Trophoblast cell (in vitro differentiated cells and primary cell): ENCODE measurements at regions not wholly inside any gene's neighbourhood (a gene's known extent, or its start where the extent isn't known, plus 50 kb on each side); places are given as distances from the start of the nearest gene placed in this dataset.

Experiments used
- DNase-seq, 2 donors: peaks; one replicate each; pipeline ENCODE4 v3.0.0-alpha.2; 2016
- H2AFZ ChIP-seq: 2 replicates; pipeline ENCODE4 v1.6.1; 2013; ENCODE audit warnings: low read length, moderate library complexity, mild to moderate bottlenecking; ENCODE audit not compliant: insufficient read depth, poor library complexity
- H2AK5ac ChIP-seq: 2 replicates; pipeline ENCODE4 v1.6.1; 2013; ENCODE audit warnings: mild to moderate bottlenecking, low read length
- H2BK120ac ChIP-seq: 2 replicates; pipeline ENCODE4 v1.6.1; 2013; ENCODE audit warnings: low read length, mild to moderate bottlenecking, moderate library complexity; ENCODE audit not compliant: insufficient read depth, poor library complexity
- H2BK12ac ChIP-seq: 2 replicates; pipeline ENCODE4 v1.6.1; 2013; ENCODE audit warnings: mild to moderate bottlenecking, low read length, moderate library complexity
- H2BK5ac ChIP-seq: 2 replicates; pipeline ENCODE4 v1.6.1; 2013; ENCODE audit warnings: low read length, low read depth, moderate library complexity, mild to moderate bottlenecking; ENCODE audit not compliant: poor library complexity
- H3K14ac ChIP-seq: 2 replicates; pipeline ENCODE4 v1.6.1; 2013; ENCODE audit warnings: mild to moderate bottlenecking, low read length
- H3K18ac ChIP-seq: 2 replicates; pipeline ENCODE4 v1.6.1; 2013; ENCODE audit warnings: mild to moderate bottlenecking, low read length
- H3K23ac ChIP-seq: 2 replicates; pipeline ENCODE4 v1.6.1; 2013; ENCODE audit warnings: low read length
- H3K27ac ChIP-seq: 2 replicates; pipeline ENCODE4 v1.5.1; 2013; ENCODE audit warnings: low read depth, mild to moderate bottlenecking, inconsistent platforms, low read length, moderate library complexity
- H3K27me3 ChIP-seq: 2 replicates; pipeline ENCODE4 v1.6.1; 2013; ENCODE audit warnings: inconsistent platforms, mild to moderate bottlenecking, low read length, moderate library complexity; ENCODE audit not compliant: insufficient read depth
- H3K36me3 ChIP-seq, 2 experiments: 1 replicate in 1 of 2; 2 replicates in 1 of 2; pipeline ENCODE4 v1.6.1; 2013; ENCODE audit warnings: low read length in 2 of 2, mild to moderate bottlenecking in 2 of 2, moderate library complexity in 1 of 2; ENCODE audit not compliant: insufficient read depth in 2 of 2, control insufficient read depth in 1 of 2
- H3K4ac ChIP-seq: 2 replicates; pipeline ENCODE4 v1.6.1; 2013; ENCODE audit warnings: low read depth, mild to moderate bottlenecking, low read length, moderate library complexity
- H3K4me1 ChIP-seq, 2 experiments: 1 replicate in 1 of 2; 2 replicates in 1 of 2; pipeline ENCODE4 v1.6.1; 2013; ENCODE audit warnings: low read length in 2 of 2, mild to moderate bottlenecking in 2 of 2, moderate library complexity in 1 of 2; ENCODE audit not compliant: insufficient read depth in 2 of 2, control insufficient read depth in 1 of 2
- H3K4me2 ChIP-seq: 2 replicates; pipeline ENCODE4 v1.6.1; 2013; ENCODE audit warnings: inconsistent platforms, mild to moderate bottlenecking, low read length, moderate library complexity
- H3K4me3 ChIP-seq: 2 replicates; pipeline ENCODE4 v1.5.1; 2013; ENCODE audit warnings: mild to moderate bottlenecking, low read depth, low read length, inconsistent platforms
- H3K79me1 ChIP-seq: one replicate; pipeline ENCODE4 v1.6.1; 2013; ENCODE audit warnings: low read length
- H3K79me2 ChIP-seq: 2 replicates; pipeline ENCODE4 v1.6.1; 2013; ENCODE audit warnings: low read length, mild to moderate bottlenecking; ENCODE audit not compliant: control insufficient read depth, insufficient read depth, poor library complexity
- H3K9ac ChIP-seq: 2 replicates; pipeline ENCODE4 v1.6.1; 2013; ENCODE audit warnings: mild to moderate bottlenecking, low read length
- H3K9me3 ChIP-seq: 2 replicates; pipeline ENCODE4 v1.6.1; 2013; ENCODE audit warnings: low read depth, mild to moderate bottlenecking, control low read depth, inconsistent platforms, low read length; ENCODE audit not compliant: insufficient read depth
- H4K12ac ChIP-seq: 2 replicates; pipeline ENCODE4 v1.6.1; 2013; ENCODE audit warnings: low read depth, mild to moderate bottlenecking, low read length, moderate library complexity
- H4K8ac ChIP-seq: 2 replicates; pipeline ENCODE4 v1.6.1; 2013; ENCODE audit warnings: low read depth, mild to moderate bottlenecking, low read length, moderate library complexity
- H4K91ac ChIP-seq: one replicate; pipeline ENCODE4 v1.6.1; 2013; ENCODE audit warnings: low read depth, mild to moderate bottlenecking, low read length, moderate library complexity
- WGBS: extraction: QIAGEN DNeasy Blood & Tissue Kit; methylation state at CpG from one replicate; pipeline ENCODE4 v1.1.7; 2013; ENCODE audit warnings: missing lambda C conversion rate; ENCODE audit not compliant: insufficient read length, insufficient coverage; ENCODE audit errors: extremely low coverage; 5-methylcytosine and 5-hydroxymethylcytosine counted together

GRCh38 chr1:2885001-2885400, 83.5 kb upstream of the TTC34 start:
- Histone ChIP-seq H3K27ac (no peak overlapping the region), H2BK5ac (no peak overlapping the region), H4K8ac (no peak overlapping the region), H3K4ac (no peak overlapping the region), H2BK120ac (no peak overlapping the region), H3K9ac (no peak overlapping the region), H3K36me3 (no peaks in the 10 kb centered on the region), H3K9me3 (peaks cover 37% of the 10 kb centered on the region), H3K14ac (no peak overlapping the region), H3K4me3 (no peak overlapping the region), H2AK5ac (no peak overlapping the region), H3K4me1 (no peaks in the 10 kb centered on the region), H3K23ac (no peak overlapping the region), H2AFZ (no peak overlapping the region), H4K91ac (no peak overlapping the region), H3K79me2 (no peaks in the 10 kb centered on the region), H4K12ac (no peak overlapping the region), H2BK12ac (no peak overlapping the region), H3K4me2 (no peak overlapping the region), H3K18ac (no peak overlapping the region), H3K27me3 (no peaks in the 10 kb centered on the region), H3K79me1 (no peaks in the 10 kb centered on the region)
- no CpG with 5 or more reads among the region's 16 CpGs for WGBS
- no peak for DNase-seq

DNA sequence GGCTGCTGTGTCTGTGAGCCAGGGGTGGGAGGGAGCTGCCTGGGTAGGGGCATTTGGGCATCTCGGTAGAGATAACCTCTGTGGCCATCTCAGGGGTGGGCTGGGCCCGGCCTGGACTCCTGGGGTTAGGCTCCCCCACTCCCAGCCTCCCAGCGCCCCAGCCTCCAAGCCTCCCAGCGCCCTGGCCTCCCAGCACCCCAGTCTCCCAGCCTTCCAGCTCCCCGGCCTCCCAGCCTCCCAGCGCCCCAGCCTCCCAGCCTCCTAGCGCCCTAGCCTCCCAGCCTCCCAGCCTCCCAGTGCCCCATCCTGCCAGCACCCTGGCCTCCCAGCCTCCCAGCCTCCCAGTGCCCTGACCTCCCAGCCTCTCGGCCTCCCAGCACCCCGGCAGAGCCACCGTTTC, 85.1 kb upstream of the TTC34 start:
- WGBS: no CpG with 5 or more reads among the region's 10 CpGs
- Histone ChIP-seq H3K4me2 (no peak overlapping the region), H2BK12ac (no peak overlapping the region), H3K4me1 (no peaks in the 10 kb centered on the region), H3K9ac (no peak overlapping the region), H3K36me3 (no peaks in the 10 kb centered on the region), H3K79me1 (no peaks in the 10 kb centered on the region), H3K27me3 (no peaks in the 10 kb centered on the region), H2BK120ac (no peak overlapping the region), H2AFZ (no peak overlapping the region), H4K91ac (no peak overlapping the region), H3K23ac (no peak overlapping the region), H4K8ac (no peak overlapping the region), H3K4me3 (no peak overlapping the region), H3K18ac (no peak overlapping the region), H3K9me3 (peaks cover 39% of the 10 kb centered on the region), H3K27ac (no peak overlapping the region), H4K12ac (no peak overlapping the region), H3K79me2 (no peaks in the 10 kb centered on the region), H3K14ac (no peak overlapping the region), H2BK5ac (no peak overlapping the region), H2AK5ac (no peak overlapping the region), H3K4ac (no peak overlapping the region)
- no peak for DNase-seq

- H4K91ac ChIP-seq: no peak overlapping the region
- H2BK12ac ChIP-seq: no peak overlapping the region
- no peak overlapping the region for H3K23ac ChIP-seq
- no peak overlapping the region for H3K18ac ChIP-seq
- no peak overlapping the region for H2AFZ ChIP-seq
- H3K4ac ChIP-seq: no peak overlapping the region
- H3K4me3 ChIP-seq: no peak overlapping the region
- no peak overlapping the region for H3K14ac ChIP-seq
- no peaks in the 10 kb centered on the region for H3K79me1 ChIP-seq
- no peak for DNase-seq
- no peak overlapping the region for H2BK5ac ChIP-seq
- no peak overlapping the region for H3K9ac ChIP-seq
- H3K79me2 ChIP-seq: no peaks in the 10 kb centered on the region
- peaks cover 32% of the 10 kb centered on the region for H3K9me3 ChIP-seq
- no peaks in the 10 kb centered on the region for H3K27me3 ChIP-seq
- H3K4me1 ChIP-seq: no peaks in the 10 kb centered on the region
- no peak overlapping the region for H3K4me2 ChIP-seq
- WGBS: no CpG with 5 or more reads among the region's 28 CpGs
- H3K27ac ChIP-seq: no peak overlapping the region
- H3K36me3 ChIP-seq: no peaks in the 10 kb centered on the region
- no peak overlapping the region for H2BK120ac ChIP-seq
- no peak overlapping the region for H4K12ac ChIP-seq
- no peak overlapping the region for H4K8ac ChIP-seq
- no peak overlapping the region for H2AK5ac ChIP-seq
These were observed 86.7 kb upstream of the TTC34 start for GRCh38 chr1:2887941-2888855.

DNA sequence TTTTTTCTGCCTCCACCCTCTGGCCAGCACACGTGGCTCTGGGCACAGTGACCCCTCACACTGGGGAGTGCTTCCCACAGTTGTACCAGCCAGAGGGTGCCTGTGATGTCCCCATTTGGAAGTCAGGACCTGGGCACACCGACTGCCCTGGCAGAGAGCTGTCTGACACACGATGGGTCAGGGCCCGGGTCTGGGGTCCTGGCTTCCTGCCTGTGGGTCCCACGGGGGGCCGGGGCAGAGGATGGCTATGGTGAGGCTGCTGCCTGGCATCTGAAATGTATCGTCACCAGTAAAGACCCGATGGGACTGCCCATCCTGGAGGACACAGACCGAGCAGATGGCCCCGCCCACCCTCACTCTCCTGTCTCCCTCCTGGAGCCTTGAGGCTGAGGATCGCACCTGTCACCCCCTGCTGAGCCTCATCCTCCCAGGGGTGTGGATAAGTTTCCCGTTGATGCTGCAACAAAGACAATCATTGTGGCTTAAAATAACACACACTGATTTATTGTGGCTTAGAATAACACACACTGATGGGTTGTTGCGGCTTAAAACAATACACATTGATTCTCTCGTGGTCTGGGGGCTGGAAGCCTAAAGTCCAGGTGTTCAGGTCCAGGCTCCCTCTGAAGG, 88.8 kb upstream of the TTC34 start:
- Histone ChIP-seq H2BK12ac (no peak overlapping the region), H3K4me2 (no peak overlapping the region), H2BK5ac (no peak overlapping the region), H3K27me3 (no peaks in the 10 kb centered on the region), H3K9me3 (peaks cover 43% of the 10 kb centered on the region), H3K27ac (no peak overlapping the region), H3K14ac (no peak overlapping the region), H3K4me1 (no peaks in the 10 kb centered on the region), H3K9ac (no peak overlapping the region), H4K8ac (no peak overlapping the region), H3K18ac (no peak overlapping the region), H3K23ac (no peak overlapping the region), H3K79me2 (no peaks in the 10 kb centered on the region), H2AFZ (no peak overlapping the region), H3K36me3 (no peaks in the 10 kb centered on the region), H2AK5ac (no peak overlapping the region), H4K12ac (no peak overlapping the region), H4K91ac (no peak overlapping the region), H2BK120ac (no peak overlapping the region), H3K4ac (no peak overlapping the region), H3K4me3 (no peak overlapping the region), H3K79me1 (no peaks in the 10 kb centered on the region)
- no peak for DNase-seq
- no CpG with 5 or more reads among the region's 14 CpGs for WGBS
